Caco-2 (cell line): ENCODE measurements at regions not wholly inside any gene's neighbourhood (a gene's known extent, or its start where the extent isn't known, plus 50 kb on each side); places are given as distances from the start of the nearest gene placed in this dataset.

Source experiments
- BruUV-seq: library from RNA; stranded (reverse); fragments of 400-500 nt; replicated peaks from 2 replicates; lab custom pipeline; 2021; lab: Mats Ljungman, UMichigan
- CTCF ChIA-PET: fragments of 300-600 bp; sonication (Branson Sonifier 250); formaldehyde crosslinking; loops from one replicate; lab custom pipeline; 2022; ENCODE audit warnings: antibody characterized with exemption; lab: Charles Lee
- POLR2A ChIA-PET: fragments of 300-600 bp; sonication (Branson Sonifier 250); formaldehyde crosslinking; loops from one replicate; lab custom pipeline; 2022; ENCODE audit warnings: antibody characterized with exemption; lab: Charles Lee
- DNase-seq, 2 experiments: peaks; one replicate each; pipeline versions ENCODE4 v3.0.0 to v3.0.0-alpha.2; 2020 to 2022
- H3K27me3 ChIP-seq: replicated peaks from 2 replicates; pipeline ENCODE4 v1.6.0; 2011; ENCODE audit warnings: low read length; ENCODE audit not compliant: control insufficient read depth, insufficient read depth
- H3K36me3 ChIP-seq: 2 replicates; pipeline ENCODE4 v1.5.1; 2011; ENCODE audit warnings: low read length; ENCODE audit not compliant: control insufficient read depth, insufficient read depth
- H3K4me1 ChIP-seq: fragments of 250-450 bp; sonication (Bioruptor Pico); 2 replicates; pipeline ENCODE4 v1.5.1; 2020; ENCODE audit warnings: mild to moderate bottlenecking
- H3K4me3 ChIP-seq: 2 replicates; pipeline ENCODE4 v1.5.1; 2011; ENCODE audit warnings: low read depth, mild to moderate bottlenecking, control low read depth, low read length
- H3K9me3 ChIP-seq: fragments of 250-450 bp; sonication (Bioruptor Pico); 2 replicates; pipeline ENCODE4 v1.5.1; 2020; ENCODE audit warnings: mild to moderate bottlenecking, moderate library complexity
- H3K27ac Mint-ChIP-seq: one replicate; pipeline ENCODE4 v1.8.0; 2022; ENCODE audit warnings: mixed read lengths; ENCODE audit not compliant: unreplicated experiment
- H3K27me3 Mint-ChIP-seq: one replicate; pipeline ENCODE4 v1.8.0; 2022; ENCODE audit warnings: mixed read lengths; ENCODE audit not compliant: insufficient read depth, unreplicated experiment
- H3K36me3 Mint-ChIP-seq: one replicate; pipeline ENCODE4 v1.8.0; 2022; ENCODE audit warnings: mild to moderate bottlenecking, mixed read lengths; ENCODE audit not compliant: insufficient read depth, unreplicated experiment
- H3K4me1 Mint-ChIP-seq: one replicate; pipeline ENCODE4 v1.8.0; 2022; ENCODE audit warnings: low read depth, mixed read lengths; ENCODE audit not compliant: unreplicated experiment
- H3K4me3 Mint-ChIP-seq: one replicate; pipeline ENCODE4 v1.8.0; 2022; ENCODE audit warnings: mild to moderate bottlenecking, moderate library complexity, mixed read lengths; ENCODE audit not compliant: unreplicated experiment
- H3K9me3 Mint-ChIP-seq: one replicate; pipeline ENCODE4 v1.8.0; 2022; ENCODE audit warnings: mixed read lengths; ENCODE audit not compliant: unreplicated experiment
- CTCF ChIP-seq, 2 experiments: fragments of 200-600 bp in 1 of 2; IDR thresholded peaks; 1 replicate in 1 of 2; 2 replicates in 1 of 2; pipeline versions ENCODE4 v1.5.1 to v1.8.0; 2011 to 2022; ENCODE audit warnings: antibody characterized with exemption in 1 of 2, control low read depth in 1 of 2, inconsistent platforms in 1 of 2, low read depth in 1 of 2, low read length in 1 of 2, mild to moderate bottlenecking in 1 of 2, moderate library complexity in 1 of 2; ENCODE audit not compliant: insufficient read depth in 1 of 2, severe bottlenecking in 1 of 2, unreplicated experiment in 1 of 2
- intact Hi-C: fragments of 100-400 bp; cut with micrococcal nuclease; formaldehyde crosslinking; loops from one replicate; pipeline ENCODE4 v1.10.0; 2022; ENCODE audit not compliant: unreplicated experiment

GRCh38 chr11:80330264-80330663 lies 889.4 kb upstream of the TENM4 start:
- Mint-ChIP-seq H3K4me3 (no peak overlapping the region), H3K9me3 (no peaks in the 10 kb centered on the region), H3K36me3 (no peaks in the 10 kb centered on the region), H3K4me1 (no peaks in the 10 kb centered on the region), H3K27ac (no peak overlapping the region), H3K27me3 (peaks cover 15% of the 10 kb centered on the region)
- DNase-seq: no peak
- Histone ChIP-seq H3K27me3 (no peaks in the 10 kb centered on the region), H3K36me3 (no peaks in the 10 kb centered on the region), H3K9me3 (no peaks in the 10 kb centered on the region), H3K4me1 (no peaks in the 10 kb centered on the region), H3K4me3 (no peak overlapping the region)
- no TSS peak for BruUV-seq
- ChIA-PET CTCF (no interaction called here), POLR2A (no interaction called here)
- TF ChIP-seq CTCF (IDR thresholded peaks at IDR 0.05; ENCODE audit: insufficient read depth in 1 of 2, low read depth in 1 of 2, low read length in 1 of 2, severe bottlenecking in 1 of 2, unreplicated experiment in 1 of 2): no peak
- intact Hi-C loops: no loop called here

- Mint-ChIP-seq H3K27me3 (peaks cover 14% of the 10 kb centered on the region), H3K27ac (no peak overlapping the region), H3K36me3 (no peaks in the 10 kb centered on the region), H3K4me1 (no peaks in the 10 kb centered on the region), H3K9me3 (no peaks in the 10 kb centered on the region), H3K4me3 (no peak overlapping the region)
- no peaks in the 10 kb centered on the region for H3K4me1 ChIP-seq
- POLR2A ChIA-PET: no interaction called here
- no peak overlapping the region for H3K4me3 ChIP-seq
- no TSS peak for BruUV-seq
- no peak for DNase-seq
- CTCF ChIA-PET: no interaction called here
- H3K9me3 ChIP-seq: no peaks in the 10 kb centered on the region
- H3K36me3 ChIP-seq: no peaks in the 10 kb centered on the region
- intact Hi-C loops: loop anchor here (10.0 kb wide), 1 partner anchor 906 kb away; no protein-coding TSS in a partner anchor
- TF ChIP-seq CTCF (IDR thresholded peaks at IDR 0.05; ENCODE audit: insufficient read depth in 1 of 2, low read depth in 1 of 2, low read length in 1 of 2, severe bottlenecking in 1 of 2, unreplicated experiment in 1 of 2): no peak
- H3K27me3 ChIP-seq: no peaks in the 10 kb centered on the region
Measured at GRCh38 chr11:80328774-80329173, 887.9 kb upstream of the TENM4 start.

- BruUV-seq: no TSS peak
- no peaks in the 10 kb centered on the region for H3K9me3 ChIP-seq
- H3K27me3 ChIP-seq: no peaks in the 10 kb centered on the region
- no peak overlapping the region for H3K4me3 ChIP-seq
- CTCF ChIA-PET: no interaction called here
- H3K36me3 Mint-ChIP-seq: no peaks in the 10 kb centered on the region
- intact Hi-C loops: loop anchor here (10.0 kb wide), 1 partner anchor 907 kb away; no protein-coding TSS in a partner anchor
- H3K4me1 ChIP-seq: no peaks in the 10 kb centered on the region
- no peaks in the 10 kb centered on the region for H3K36me3 ChIP-seq
- TF ChIP-seq CTCF (IDR thresholded peaks at IDR 0.05; ENCODE audit: insufficient read depth in 1 of 2, low read depth in 1 of 2, low read length in 1 of 2, severe bottlenecking in 1 of 2, unreplicated experiment in 1 of 2): no peak
- POLR2A ChIA-PET: no interaction called here
- H3K27me3 Mint-ChIP-seq: peaks cover 13% of the 10 kb centered on the region
- H3K9me3 Mint-ChIP-seq: no peaks in the 10 kb centered on the region
- DNase-seq: no peak
- no peak overlapping the region for H3K4me3 Mint-ChIP-seq
- H3K4me1 Mint-ChIP-seq: no peaks in the 10 kb centered on the region
- H3K27ac Mint-ChIP-seq: no peak overlapping the region
Measured at GRCh38 chr11:80327956-80328614, 887.3 kb upstream of the TENM4 start.
